HUES6 (cell line): ENCODE measurements at regions not wholly inside any gene's neighbourhood (a gene's known extent, or its start where the extent isn't known, plus 50 kb on each side); places are given as distances from the start of the nearest gene placed in this dataset.

Experiments
- H3K27ac ChIP-seq: 2 replicates; pipeline ENCODE4 v1.7.0; 2013; ENCODE audit warnings: low read depth, mild to moderate bottlenecking, low read length, inconsistent platforms
- H3K27me3 ChIP-seq: 2 replicates; pipeline ENCODE4 v1.6.1; 2013; ENCODE audit warnings: low read length; ENCODE audit not compliant: control insufficient read depth, insufficient read depth
- H3K36me3 ChIP-seq: 2 replicates; pipeline ENCODE4 v1.6.1; 2013; ENCODE audit warnings: low read length; ENCODE audit not compliant: control insufficient read depth, insufficient read depth
- H3K4me1 ChIP-seq: 2 replicates; pipeline ENCODE4 v1.6.1; 2013; ENCODE audit warnings: low read length; ENCODE audit not compliant: control insufficient read depth, insufficient read depth
- H3K4me3 ChIP-seq: 2 replicates; pipeline ENCODE4 v1.5.1; 2013; ENCODE audit warnings: low read depth, low read length
- H3K9ac ChIP-seq: one replicate; pipeline ENCODE4 v1.6.1; 2013; ENCODE audit warnings: mild to moderate bottlenecking, low read length
- H3K9me3 ChIP-seq: 2 replicates; pipeline ENCODE4 v1.6.1; 2013; ENCODE audit warnings: low read depth, low read length; ENCODE audit not compliant: control insufficient read depth, insufficient read depth

DNA sequence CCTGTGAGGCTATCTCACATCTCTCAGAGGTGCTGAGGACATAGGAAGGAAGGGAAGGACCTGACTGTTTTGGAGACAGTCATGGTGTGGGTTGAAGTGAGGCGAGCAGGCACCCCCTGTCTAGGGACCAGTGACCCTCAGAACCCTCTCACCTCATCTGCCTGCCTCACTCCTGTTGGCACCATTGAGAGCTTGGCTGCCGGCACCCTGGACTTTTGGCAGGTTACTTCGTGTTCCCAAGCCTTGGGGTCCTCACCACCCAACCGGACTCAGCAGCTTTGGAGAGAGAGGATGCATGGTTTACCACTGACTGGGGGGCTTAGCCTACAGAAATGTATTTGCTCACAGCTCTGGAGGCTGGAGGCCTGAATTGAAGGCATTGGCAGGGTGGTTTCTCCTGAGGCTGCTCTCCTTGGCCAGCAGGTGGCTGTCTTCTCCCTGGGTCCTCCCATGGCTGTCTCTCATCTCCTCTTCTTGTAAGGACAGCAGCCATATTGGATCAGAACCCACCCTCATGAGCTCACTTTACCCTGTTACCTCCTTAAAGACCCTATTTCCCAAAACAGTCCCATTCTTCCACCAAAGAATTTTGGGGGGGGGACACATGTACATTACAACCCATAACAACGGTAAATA, 142.0 kb downstream of the TSN start:
- H3K27ac ChIP-seq: no peak overlapping the region
- no peak overlapping the region for H3K4me3 ChIP-seq
- H3K9me3 ChIP-seq: no peaks in the 10 kb centered on the region
- H3K4me1 ChIP-seq: no peaks in the 10 kb centered on the region
- no peak overlapping the region for H3K9ac ChIP-seq
- no peaks in the 10 kb centered on the region for H3K36me3 ChIP-seq
- H3K27me3 ChIP-seq: no peaks in the 10 kb centered on the region

DNA sequence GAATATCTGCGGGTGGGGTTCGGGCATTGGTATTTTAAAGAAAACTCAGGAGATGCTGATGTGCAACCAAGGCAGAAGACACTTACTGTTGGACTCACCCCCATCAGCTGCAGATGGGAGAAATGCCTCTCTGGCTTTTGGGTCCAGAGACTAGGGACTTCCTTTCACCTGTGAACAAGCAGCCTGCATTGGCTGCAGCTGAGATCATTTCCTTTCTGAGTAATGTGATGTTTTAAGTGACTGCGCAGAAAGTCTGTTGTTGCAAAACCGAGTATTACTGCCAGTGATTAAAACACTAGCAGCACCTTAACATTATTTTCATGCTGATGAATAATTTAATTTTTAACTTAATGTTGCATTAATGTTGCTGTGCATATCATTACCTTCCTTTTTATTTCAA, 143.0 kb downstream of the TSN start:
- Histone ChIP-seq H3K27ac (no peak overlapping the region), H3K4me1 (no peaks in the 10 kb centered on the region), H3K36me3 (no peaks in the 10 kb centered on the region)

DNA sequence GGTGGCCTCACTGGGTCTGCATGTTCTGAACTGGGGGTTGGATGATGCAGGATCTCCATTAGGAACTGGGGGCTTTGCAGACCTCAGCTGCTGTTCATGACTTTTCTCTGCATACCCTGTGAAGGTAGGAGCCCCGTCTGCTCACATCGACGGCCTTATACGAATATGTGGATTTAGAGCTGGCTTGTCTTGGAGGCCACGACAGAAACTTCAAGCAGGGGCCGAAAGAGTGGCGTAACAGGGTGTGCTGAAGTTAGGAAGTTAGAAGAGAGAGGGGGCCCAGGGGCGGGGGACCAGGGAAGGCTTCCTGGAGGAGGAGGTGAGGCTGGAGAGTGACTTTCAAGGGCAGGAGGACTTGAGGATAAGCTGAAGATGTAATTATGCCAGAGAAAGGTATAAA, 144.9 kb downstream of the TSN start:
- Histone ChIP-seq H3K9me3 (no peaks in the 10 kb centered on the region), H3K4me3 (no peak overlapping the region), H3K36me3 (no peaks in the 10 kb centered on the region), H3K4me1 (no peaks in the 10 kb centered on the region), H3K27me3 (no peaks in the 10 kb centered on the region), H3K27ac (no peak overlapping the region), H3K9ac (no peak overlapping the region)

More for the DNA sequence above, 143.0 kb downstream of the TSN start:
- Histone ChIP-seq H3K9ac (no peak overlapping the region), H3K27me3 (no peaks in the 10 kb centered on the region), H3K4me3 (no peak overlapping the region), H3K9me3 (no peaks in the 10 kb centered on the region)

DNA sequence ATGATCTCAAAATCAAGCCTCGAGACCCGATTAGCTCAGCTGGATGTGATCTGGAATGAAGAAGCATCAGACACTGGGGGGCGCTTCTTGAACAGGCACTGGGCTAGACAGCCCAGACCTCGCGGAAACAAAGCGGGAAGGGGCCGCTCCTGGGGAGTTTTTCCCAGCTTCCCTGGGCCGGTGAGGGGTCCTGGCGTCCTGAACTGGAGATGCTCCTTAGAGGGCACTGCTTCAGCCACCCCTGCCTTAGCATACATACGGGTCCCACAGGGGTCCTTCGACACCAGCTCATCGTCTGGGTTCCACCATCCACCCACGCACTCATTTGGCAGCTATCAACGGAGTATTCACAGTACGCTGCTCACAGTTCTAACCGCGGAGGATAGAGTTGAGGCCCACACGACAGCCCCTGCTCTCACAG, 146.7 kb downstream of the TSN start:
- H3K9me3 ChIP-seq: no peaks in the 10 kb centered on the region
- no peaks in the 10 kb centered on the region for H3K27me3 ChIP-seq
- H3K9ac ChIP-seq: no peak overlapping the region
- H3K27ac ChIP-seq: no peak overlapping the region
- H3K4me3 ChIP-seq: no peak overlapping the region
- no peaks in the 10 kb centered on the region for H3K4me1 ChIP-seq
- H3K36me3 ChIP-seq: no peaks in the 10 kb centered on the region

DNA sequence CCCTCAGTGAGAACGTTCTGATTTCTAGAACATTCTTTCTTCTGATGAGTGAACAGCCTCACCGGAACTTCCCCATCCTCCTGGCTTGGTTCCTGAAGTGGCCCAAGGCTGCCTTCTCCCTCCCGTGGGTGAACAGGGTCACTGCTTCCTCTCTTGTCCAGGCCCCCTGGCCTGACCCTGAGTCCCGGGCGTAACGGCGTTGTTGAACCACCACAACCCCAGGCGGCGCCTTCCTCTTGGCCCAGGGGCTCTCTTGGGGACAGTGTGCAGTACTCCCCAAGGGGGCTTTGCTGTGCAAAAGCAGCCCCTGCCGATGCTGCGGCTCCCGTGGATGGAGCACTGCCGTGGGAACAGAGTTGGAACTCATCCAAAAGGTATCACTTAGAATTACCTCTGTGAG, 147.2 kb downstream of the TSN start:
- Histone ChIP-seq H3K4me1 (no peaks in the 10 kb centered on the region), H3K27ac (no peak overlapping the region), H3K27me3 (no peaks in the 10 kb centered on the region), H3K9me3 (no peaks in the 10 kb centered on the region), H3K36me3 (no peaks in the 10 kb centered on the region), H3K9ac (no peak overlapping the region), H3K4me3 (no peak overlapping the region)

DNA sequence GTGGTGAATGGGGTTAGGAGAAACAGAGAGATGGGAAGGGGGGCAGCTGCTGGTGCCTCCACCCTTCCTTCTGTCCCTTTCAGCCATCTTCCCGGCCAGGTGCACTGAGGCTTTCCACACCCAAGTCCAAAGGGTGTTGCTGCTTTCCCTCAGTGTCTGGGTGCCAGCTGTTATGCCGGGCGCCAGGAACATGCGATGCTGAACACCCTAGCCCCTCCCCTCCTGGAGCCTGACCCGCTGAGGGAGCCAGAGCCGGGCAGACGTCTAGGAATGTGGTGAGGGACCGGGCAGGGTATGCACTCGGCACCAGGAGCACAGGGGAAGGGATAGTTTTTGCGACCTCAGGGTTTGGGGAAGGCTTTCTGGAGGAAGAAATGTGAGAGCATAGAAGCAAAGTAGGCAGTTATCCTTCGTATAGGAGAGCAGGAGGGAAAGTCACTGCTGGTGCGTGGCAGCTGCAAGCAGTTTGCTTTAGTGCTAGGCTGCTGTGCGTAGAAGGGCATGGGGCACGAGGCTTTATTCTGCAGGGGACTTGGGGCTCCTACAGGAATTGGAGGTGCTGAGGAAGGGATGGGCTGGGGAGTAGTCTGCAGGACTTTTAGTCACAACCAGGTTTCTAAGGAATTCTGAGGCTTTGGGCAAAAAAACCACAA, 147.7 kb downstream of the TSN start:
- Histone ChIP-seq H3K27me3 (no peaks in the 10 kb centered on the region), H3K27ac (no peak overlapping the region), H3K36me3 (no peaks in the 10 kb centered on the region), H3K9me3 (no peaks in the 10 kb centered on the region), H3K4me3 (no peak overlapping the region), H3K4me1 (no peaks in the 10 kb centered on the region), H3K9ac (no peak overlapping the region)

DNA sequence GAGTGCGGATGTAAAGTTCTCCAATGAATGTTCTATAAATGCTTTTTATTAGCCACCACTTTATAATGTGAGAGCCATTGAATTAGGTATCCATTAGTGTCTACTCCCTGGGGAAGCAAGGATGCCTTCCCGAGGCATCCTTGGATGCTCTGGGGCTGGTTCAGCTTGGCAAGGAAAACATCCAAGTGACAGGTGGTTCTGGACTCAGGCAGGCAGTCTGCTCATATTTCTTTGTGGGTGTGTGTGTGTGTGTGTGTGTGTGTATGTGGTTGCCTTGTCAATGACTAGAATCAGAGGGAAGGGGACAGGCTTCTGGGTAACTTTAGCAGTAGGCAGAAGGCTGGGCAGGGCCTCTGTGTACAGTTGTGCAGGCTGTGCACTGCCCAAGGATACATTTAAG, 149.2 kb downstream of the TSN start:
- Histone ChIP-seq H3K36me3 (no peaks in the 10 kb centered on the region), H3K4me1 (no peaks in the 10 kb centered on the region), H3K27ac (no peak overlapping the region), H3K4me3 (no peak overlapping the region), H3K9me3 (no peaks in the 10 kb centered on the region), H3K9ac (no peak overlapping the region), H3K27me3 (no peaks in the 10 kb centered on the region)

DNA sequence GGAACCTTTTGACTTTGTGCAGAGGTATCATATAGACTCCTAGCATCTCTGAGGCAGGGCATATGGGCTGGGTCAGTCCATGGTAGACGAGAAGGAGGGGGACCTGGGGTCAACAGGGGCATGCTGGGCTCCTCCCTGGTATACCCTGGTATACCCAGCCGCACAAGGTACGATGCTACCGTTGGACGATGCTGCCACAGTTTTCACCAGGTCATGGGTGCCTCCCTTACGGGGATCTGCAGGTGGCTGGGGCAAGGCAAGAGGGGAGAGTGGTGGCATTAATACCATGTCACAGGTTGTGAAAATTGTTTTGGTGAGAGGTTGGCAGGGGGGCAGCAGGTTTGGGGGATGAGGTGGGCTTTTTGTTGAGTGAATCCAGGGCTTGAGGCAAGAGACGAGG, 149.8 kb downstream of the TSN start:
- no peak overlapping the region for H3K9ac ChIP-seq
- no peaks in the 10 kb centered on the region for H3K36me3 ChIP-seq
- H3K9me3 ChIP-seq: no peaks in the 10 kb centered on the region
- no peak overlapping the region for H3K4me3 ChIP-seq
- H3K27me3 ChIP-seq: no peaks in the 10 kb centered on the region
- H3K27ac ChIP-seq: no peak overlapping the region
- H3K4me1 ChIP-seq: no peaks in the 10 kb centered on the region

DNA sequence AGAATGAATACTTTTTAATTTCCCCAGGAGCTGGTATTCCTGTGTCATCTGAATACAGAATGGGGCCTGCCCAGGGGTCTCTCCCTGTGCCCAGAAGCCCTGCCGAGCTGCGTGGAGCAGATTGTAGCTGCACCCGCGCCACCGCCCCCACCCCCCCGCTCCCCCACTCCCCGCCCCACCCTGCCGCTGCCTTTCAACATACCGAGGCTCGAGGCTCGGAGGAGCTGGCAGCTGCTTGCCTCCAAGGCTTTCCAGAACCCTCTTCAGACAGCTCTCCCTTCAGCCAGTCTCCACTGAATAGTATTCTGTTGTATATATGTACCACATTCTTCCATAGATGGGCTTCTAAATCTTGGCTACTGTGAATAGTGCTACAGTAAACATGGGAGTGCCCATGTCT, 150.7 kb downstream of the TSN start:
- Histone ChIP-seq H3K4me1 (no peaks in the 10 kb centered on the region), H3K9me3 (no peaks in the 10 kb centered on the region), H3K27me3 (no peaks in the 10 kb centered on the region), H3K27ac (no peak overlapping the region), H3K36me3 (no peaks in the 10 kb centered on the region), H3K9ac (no peak overlapping the region), H3K4me3 (no peak overlapping the region)

DNA sequence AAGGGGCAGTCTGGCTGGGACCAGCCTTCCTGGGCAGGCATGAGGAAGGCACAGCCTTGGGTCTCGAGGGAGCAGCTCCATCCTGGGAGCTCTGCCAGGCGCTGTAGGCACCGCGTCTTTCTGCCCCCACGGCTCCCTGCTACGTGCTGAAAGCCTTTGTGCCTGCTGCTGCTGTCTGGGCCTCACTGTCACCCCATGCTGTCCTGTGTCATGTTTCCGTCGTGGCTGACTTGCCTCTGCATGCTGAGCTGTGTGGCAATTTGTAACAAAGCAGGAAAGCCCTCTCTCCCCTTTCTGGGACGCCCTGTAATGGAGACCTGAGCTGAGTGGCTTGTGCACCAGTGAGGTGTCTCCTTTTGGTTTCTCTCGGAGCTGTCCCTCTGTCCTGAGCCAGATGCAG, 152.5 kb downstream of the TSN start:
- H3K27me3 ChIP-seq: no peaks in the 10 kb centered on the region

DNA sequence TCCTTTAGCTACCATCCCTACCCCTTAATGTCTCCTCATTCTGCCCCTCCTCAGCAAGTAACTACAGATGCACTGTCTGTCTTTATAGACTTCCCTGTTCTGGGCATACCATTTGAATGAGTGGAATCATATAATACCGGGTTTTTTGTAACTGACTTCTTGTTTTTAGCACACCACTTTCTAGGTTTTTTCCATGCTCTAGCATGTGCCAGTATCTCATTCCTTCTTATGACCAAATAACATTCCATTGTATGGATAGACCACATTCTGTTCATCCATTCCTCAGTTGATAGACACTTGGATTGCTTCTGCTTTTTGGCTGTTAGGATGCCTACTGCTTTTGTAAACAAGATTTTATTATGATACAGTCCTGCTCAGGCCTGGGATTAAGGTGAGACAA, 154.7 kb downstream of the TSN start:
- no peak overlapping the region for H3K27ac ChIP-seq
- H3K36me3 ChIP-seq: no peaks in the 10 kb centered on the region
- no peaks in the 10 kb centered on the region for H3K27me3 ChIP-seq
- H3K4me3 ChIP-seq: no peak overlapping the region
- H3K9me3 ChIP-seq: no peaks in the 10 kb centered on the region
- H3K4me1 ChIP-seq: no peaks in the 10 kb centered on the region
- H3K9ac ChIP-seq: no peak overlapping the region

More for the DNA sequence above, 152.5 kb downstream of the TSN start:
- H3K9ac ChIP-seq: no peak overlapping the region
- no peaks in the 10 kb centered on the region for H3K9me3 ChIP-seq
- no peaks in the 10 kb centered on the region for H3K36me3 ChIP-seq
- no peaks in the 10 kb centered on the region for H3K4me1 ChIP-seq
- H3K4me3 ChIP-seq: no peak overlapping the region
- H3K27ac ChIP-seq: no peak overlapping the region
